ENCODE measurements at regions not wholly inside any gene's neighbourhood (a gene's known extent, or its start where the extent isn't known, plus 50 kb on each side); places are given as distances from the start of the nearest gene placed in this dataset.

DNA sequence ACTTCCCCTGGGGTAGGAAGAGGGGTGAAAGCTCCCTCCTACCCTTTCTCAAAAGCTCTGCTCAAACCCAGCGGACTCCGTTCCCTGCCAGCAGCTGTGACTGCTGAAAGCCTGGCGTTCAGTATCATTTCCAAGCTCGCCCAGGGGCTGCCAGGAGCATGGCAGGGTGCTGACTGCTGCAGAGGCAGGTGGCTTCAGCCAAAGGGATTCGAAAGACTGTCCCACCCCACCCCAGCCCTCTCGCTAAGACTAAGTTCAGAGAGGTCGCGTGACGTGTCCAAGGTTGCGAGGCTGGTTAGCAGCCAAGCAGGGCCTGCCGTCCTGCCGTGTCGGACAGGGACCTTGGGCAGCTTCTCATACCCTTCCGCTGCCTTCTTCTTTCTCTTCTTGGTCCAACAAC lies 72.3 kb upstream of the RAB12 start:
- DNase-seq (ENCODE audit: low spot score) = no peak

DNA sequence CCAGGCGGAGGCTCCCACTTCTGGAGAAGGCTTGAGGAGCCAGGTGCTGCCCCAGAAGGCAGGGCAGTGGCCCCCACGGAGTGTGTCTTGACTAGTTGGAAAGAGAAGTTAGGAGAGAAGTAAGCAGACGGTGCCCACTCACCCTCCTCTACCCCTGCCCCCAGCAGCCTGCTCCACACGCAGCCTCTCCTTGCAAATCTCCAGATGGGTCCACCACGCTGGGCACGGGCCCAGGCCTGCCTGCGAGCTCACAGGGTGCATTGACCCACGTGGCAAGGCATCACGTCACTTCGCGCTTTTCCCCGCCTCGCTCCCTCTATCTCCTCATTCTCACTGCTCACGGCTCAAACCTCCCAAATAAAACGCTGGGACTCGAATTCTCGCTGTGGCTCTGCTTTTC lies 71.8 kb upstream of the RAB12 start:
- DNase-seq (ENCODE audit: low spot score) = no peak

DNA sequence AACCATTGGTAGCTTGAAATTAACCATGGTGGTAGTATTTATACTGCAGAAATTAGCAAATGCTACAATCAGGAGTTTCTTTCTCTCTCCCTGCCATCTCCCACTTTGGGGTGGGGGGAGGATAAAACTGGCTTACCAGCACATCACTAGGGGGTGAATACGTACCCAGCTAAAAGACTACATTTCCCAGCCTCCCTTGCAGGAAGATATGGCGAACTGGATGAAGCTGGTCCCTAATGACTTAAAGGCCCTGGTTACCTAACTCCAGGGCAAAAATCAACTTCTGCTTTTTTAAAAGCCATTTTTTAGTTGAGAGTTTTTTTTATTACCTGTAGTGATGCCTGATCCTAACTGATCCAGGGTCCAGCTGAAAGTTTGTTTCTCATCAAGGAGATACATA lies 70.3 kb upstream of the RAB12 start:
- DNase-seq (ENCODE audit: low spot score) = no peak

DNA sequence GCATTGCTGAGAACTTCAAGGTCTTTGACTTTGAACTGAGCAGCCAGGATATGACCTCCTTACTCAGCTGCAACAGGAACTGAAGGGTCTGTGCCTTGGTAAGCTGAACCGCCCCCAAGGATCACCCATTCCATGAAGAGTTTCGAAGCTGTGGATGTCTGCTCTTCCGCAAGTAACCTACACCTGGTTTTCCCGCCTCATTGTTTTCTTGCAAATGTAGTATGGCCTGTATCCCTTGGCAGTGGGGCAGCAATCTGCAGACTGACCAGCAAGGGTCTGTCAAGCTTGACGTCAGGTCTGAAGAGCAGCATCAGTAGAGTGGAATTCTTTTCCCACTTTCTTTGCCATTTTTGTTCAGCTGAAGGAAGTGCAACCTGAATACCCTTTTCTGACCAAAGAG lies 62.6 kb upstream of the RAB12 start:
- DNase-seq (ENCODE audit: low spot score) = no peak

DNA sequence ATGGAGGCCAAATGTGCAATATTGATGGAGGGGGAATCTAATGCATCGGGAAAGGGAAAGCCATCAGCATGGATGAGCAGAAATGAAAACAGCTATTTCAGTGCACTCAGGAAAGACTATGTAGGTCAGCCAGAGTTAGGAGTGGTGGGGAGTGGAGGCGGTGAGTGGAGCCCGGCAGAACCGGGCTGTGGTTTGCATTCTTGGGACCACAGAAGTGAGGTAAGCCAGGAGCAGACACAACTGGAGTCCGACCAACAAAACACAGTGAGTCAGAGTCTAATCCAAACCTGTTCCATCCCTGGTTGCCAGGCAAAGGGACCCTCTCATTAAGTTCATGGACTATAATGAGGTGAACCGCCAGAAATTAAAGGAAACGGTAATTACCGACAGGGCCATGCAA lies 61.1 kb upstream of the RAB12 start:
- no peak for DNase-seq (ENCODE audit: low spot score)

DNA sequence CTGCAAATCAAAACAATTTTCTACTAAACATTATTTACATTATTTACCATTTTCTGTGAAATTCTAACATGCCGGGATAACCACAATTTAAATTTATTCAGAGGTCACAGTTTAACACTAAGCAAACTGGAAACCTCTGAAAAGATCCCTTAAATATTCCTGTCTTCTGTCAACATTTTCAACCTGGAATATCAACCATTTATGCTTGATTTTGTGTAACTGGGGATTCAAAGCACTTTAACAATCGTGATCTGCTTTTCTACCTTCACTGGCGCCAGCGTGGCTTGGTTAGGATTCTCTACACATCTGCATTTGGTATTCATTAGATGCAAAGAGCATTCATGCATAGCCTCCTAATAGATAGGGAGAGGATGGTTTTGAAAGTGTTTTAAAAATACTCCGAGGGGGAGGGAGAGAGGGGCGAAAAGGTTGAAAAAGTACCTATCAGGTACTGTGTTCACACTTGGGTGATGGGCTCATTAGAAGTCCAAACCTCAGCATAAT lies 59.9 kb upstream of the RAB12 start:
- DNase-seq (ENCODE audit: low spot score) = no peak

DNA sequence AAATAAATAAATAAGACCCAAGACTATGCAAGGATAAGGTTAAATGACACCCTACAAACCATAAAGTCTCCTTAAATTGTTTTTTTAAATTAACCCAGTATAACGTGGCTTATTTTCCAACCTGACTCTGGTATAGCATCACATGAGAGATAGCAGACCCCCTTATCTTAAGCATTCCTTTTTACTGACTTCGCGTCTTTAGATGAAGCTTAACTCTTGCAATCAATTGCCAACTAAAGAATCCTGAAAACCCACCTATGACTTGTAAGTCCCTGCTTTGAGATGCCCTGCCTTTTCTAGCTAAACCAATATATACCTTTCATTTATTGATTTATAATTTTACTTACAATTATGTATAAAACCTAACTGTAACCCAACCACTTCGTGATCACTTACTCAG lies 57.1 kb upstream of the RAB12 start:
- DNase-seq (ENCODE audit: low spot score) = no peak

DNA sequence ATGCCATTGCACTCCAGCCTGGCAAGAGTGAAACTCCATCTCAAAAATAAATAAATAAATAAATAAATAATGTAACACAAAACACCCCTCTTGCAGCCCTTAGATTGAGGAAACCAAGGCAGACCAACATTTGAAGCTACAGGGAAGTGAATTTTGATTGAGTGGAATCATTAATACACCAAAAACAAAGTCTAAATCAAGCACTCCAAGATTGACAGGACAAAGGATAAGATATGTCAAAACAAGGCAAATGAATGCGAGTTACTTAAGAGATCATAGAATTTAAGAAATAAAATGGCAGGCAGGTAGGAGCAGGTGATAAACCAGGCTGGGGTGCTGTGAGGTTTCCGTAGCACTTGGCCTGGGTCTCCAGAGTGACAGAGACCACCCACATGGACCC lies 54.9 kb upstream of the RAB12 start:
- DNase-seq (ENCODE audit: low spot score) = no peak

DNA sequence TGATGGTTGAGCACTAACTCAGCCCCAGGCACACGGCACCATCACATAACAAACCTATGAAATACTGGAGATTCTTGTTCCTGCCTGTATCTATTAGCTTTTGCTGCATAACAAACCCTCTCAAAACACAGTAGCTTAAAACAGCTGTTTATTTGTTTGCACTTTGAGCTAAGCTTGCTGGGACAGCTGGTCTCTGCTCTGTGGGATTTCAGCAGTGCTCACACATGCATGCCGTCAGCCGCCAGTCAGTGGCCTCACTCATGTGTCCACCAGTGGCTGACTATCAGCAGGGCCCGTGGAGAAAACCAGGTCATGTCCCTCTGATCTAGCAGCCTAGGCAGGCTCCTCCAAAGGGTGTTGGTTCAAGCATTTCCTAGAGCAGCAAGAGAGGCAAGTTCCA lies 52.8 kb upstream of the RAB12 start:
- no peak for DNase-seq (ENCODE audit: low spot score)

Data from CD4-positive, alpha-beta T cell treated with Interleukin-15 for 4 hours (primary cell).